ENCODE measurements at regions not wholly inside any gene's neighbourhood (a gene's known extent, or its start where the extent isn't known, plus 50 kb on each side); places are given as distances from the start of the nearest gene placed in this dataset.

- Histone ChIP-seq H3K9ac (ENCODE audit: low read length) (no peak overlapping the region), H3K9me3 (ENCODE audit: insufficient read depth, low read depth, low read length) (peaks cover 6% of the 10 kb centered on the region), H3K27me3 (ENCODE audit: insufficient read depth, low read length) (no peaks in the 10 kb centered on the region), H2AFZ (ENCODE audit: low read depth, low read length) (no peak overlapping the region), H3K27ac (ENCODE audit: low read depth, low read length) (no peak overlapping the region), H3K36me3 (ENCODE audit: insufficient read depth, low read length) (no peaks in the 10 kb centered on the region), H3K79me2 (ENCODE audit: insufficient read depth, low read length) (no peaks in the 10 kb centered on the region), H4K20me1 (ENCODE audit: insufficient read depth, low read length) (no peaks in the 10 kb centered on the region), H3K4me1 (ENCODE audit: insufficient read depth, low read length) (no peaks in the 10 kb centered on the region), H3K4me2 (ENCODE audit: low read length) (no peak overlapping the region), H3K4me3 (ENCODE audit: insufficient read depth, low read depth, low read length) (no peak overlapping the region)
- H3K4me1 Mint-ChIP-seq (ENCODE audit: low read depth, unreplicated experiment), result no peaks in the 10 kb centered on the region
- no peak overlapping the region for H3K27ac Mint-ChIP-seq (ENCODE audit: unreplicated experiment)
- H3K4me3 Mint-ChIP-seq (ENCODE audit: unreplicated experiment), result no peak overlapping the region
- no peak for DNase-seq (ENCODE audit: low read depth)
- FAIRE-seq, result no peak
- H3K27me3 Mint-ChIP-seq (ENCODE audit: low read depth, unreplicated experiment), result peaks cover 3% of the 10 kb centered on the region
- TF ChIP-seq EZH2 (IDR thresholded peaks at IDR 0.05; ENCODE audit: insufficient read depth, low read length) (no peak), CTCF (IDR thresholded peaks at IDR 0.05; ENCODE audit: insufficient read depth, low read depth, low read length) (no peak)
- H3K9me3 Mint-ChIP-seq (ENCODE audit: unreplicated experiment), result no peaks in the 10 kb centered on the region
- H3K36me3 Mint-ChIP-seq (ENCODE audit: low read depth, unreplicated experiment), result no peaks in the 10 kb centered on the region
Measured at GRCh38 chr5:155263381-155263780, 249.8 kb downstream of the KIF4B start.

GRCh38 chr5:155264809-155265208, 251.3 kb downstream of the KIF4B start:
- Histone ChIP-seq H3K4me2 (ENCODE audit: low read length) (no peak overlapping the region), H3K4me1 (ENCODE audit: insufficient read depth, low read length) (no peaks in the 10 kb centered on the region), H3K9ac (ENCODE audit: low read length) (no peak overlapping the region), H2AFZ (ENCODE audit: low read depth, low read length) (no peak overlapping the region), H3K9me3 (ENCODE audit: insufficient read depth, low read depth, low read length) (peaks cover 6% of the 10 kb centered on the region), H4K20me1 (ENCODE audit: insufficient read depth, low read length) (no peaks in the 10 kb centered on the region), H3K4me3 (ENCODE audit: insufficient read depth, low read depth, low read length) (no peak overlapping the region), H3K27me3 (ENCODE audit: insufficient read depth, low read length) (no peaks in the 10 kb centered on the region), H3K27ac (ENCODE audit: low read depth, low read length) (no peak overlapping the region), H3K36me3 (ENCODE audit: insufficient read depth, low read length) (no peaks in the 10 kb centered on the region), H3K79me2 (ENCODE audit: insufficient read depth, low read length) (no peaks in the 10 kb centered on the region)
- no peaks in the 10 kb centered on the region for H3K9me3 Mint-ChIP-seq (ENCODE audit: unreplicated experiment)
- TF ChIP-seq EZH2 (IDR thresholded peaks at IDR 0.05; ENCODE audit: insufficient read depth, low read length) (no peak), CTCF (IDR thresholded peaks at IDR 0.05; ENCODE audit: insufficient read depth, low read depth, low read length) (no peak)
- no peak overlapping the region for H3K4me3 Mint-ChIP-seq (ENCODE audit: unreplicated experiment)
- DNase-seq (ENCODE audit: low read depth) (no peak), FAIRE-seq (no peak)
- H3K27me3 Mint-ChIP-seq (ENCODE audit: low read depth, unreplicated experiment), result peaks cover 3% of the 10 kb centered on the region
- no peaks in the 10 kb centered on the region for H3K36me3 Mint-ChIP-seq (ENCODE audit: low read depth, unreplicated experiment)
- H3K4me1 Mint-ChIP-seq (ENCODE audit: low read depth, unreplicated experiment), result no peaks in the 10 kb centered on the region
- no peak overlapping the region for H3K27ac Mint-ChIP-seq (ENCODE audit: unreplicated experiment)

- no peaks in the 10 kb centered on the region for H3K79me2 ChIP-seq (ENCODE audit: insufficient read depth, low read length)
- no peak for FAIRE-seq
Measured at GRCh38 chr5:155268770-155269425, 255.3 kb downstream of the KIF4B start.

More at GRCh38 chr5:155268770-155269425, 255.3 kb downstream of the KIF4B start:
- H3K9me3 Mint-ChIP-seq (ENCODE audit: unreplicated experiment), result no peaks in the 10 kb centered on the region
- H3K4me2 ChIP-seq (ENCODE audit: low read length), result no peak overlapping the region
- no peak overlapping the region for H3K4me3 ChIP-seq (ENCODE audit: insufficient read depth, low read depth, low read length)
- H2AFZ ChIP-seq (ENCODE audit: low read depth, low read length), result no peak overlapping the region
- no peak overlapping the region for H3K4me3 Mint-ChIP-seq (ENCODE audit: unreplicated experiment)
- H3K9ac ChIP-seq (ENCODE audit: low read length), result no peak overlapping the region
- DNase-seq (ENCODE audit: low read depth), result no peak
- H3K4me1 ChIP-seq (ENCODE audit: insufficient read depth, low read length), result no peaks in the 10 kb centered on the region
- H3K27me3 ChIP-seq (ENCODE audit: insufficient read depth, low read length), result no peaks in the 10 kb centered on the region
- no peaks in the 10 kb centered on the region for H3K36me3 ChIP-seq (ENCODE audit: insufficient read depth, low read length)
- TF ChIP-seq CTCF (IDR thresholded peaks at IDR 0.05; ENCODE audit: insufficient read depth, low read depth, low read length) (no peak), EZH2 (IDR thresholded peaks at IDR 0.05; ENCODE audit: insufficient read depth, low read length) (no peak)
- H3K27ac ChIP-seq (ENCODE audit: low read depth, low read length), result no peak overlapping the region
- peaks cover 3% of the 10 kb centered on the region for H3K27me3 Mint-ChIP-seq (ENCODE audit: low read depth, unreplicated experiment)
- no peaks in the 10 kb centered on the region for H3K36me3 Mint-ChIP-seq (ENCODE audit: low read depth, unreplicated experiment)
- no peak overlapping the region for H3K27ac Mint-ChIP-seq (ENCODE audit: unreplicated experiment)
- H4K20me1 ChIP-seq (ENCODE audit: insufficient read depth, low read length), result no peaks in the 10 kb centered on the region
- H3K4me1 Mint-ChIP-seq (ENCODE audit: low read depth, unreplicated experiment), result peaks cover 7% of the 10 kb centered on the region
- peaks cover 6% of the 10 kb centered on the region for H3K9me3 ChIP-seq (ENCODE audit: insufficient read depth, low read depth, low read length)

All from astrocyte (in vitro differentiated cells and primary cell).